ENCODE measurements at regions not wholly inside any gene's neighbourhood (a gene's known extent, or its start where the extent isn't known, plus 50 kb on each side); places are given as distances from the start of the nearest gene placed in this dataset.

DNA sequence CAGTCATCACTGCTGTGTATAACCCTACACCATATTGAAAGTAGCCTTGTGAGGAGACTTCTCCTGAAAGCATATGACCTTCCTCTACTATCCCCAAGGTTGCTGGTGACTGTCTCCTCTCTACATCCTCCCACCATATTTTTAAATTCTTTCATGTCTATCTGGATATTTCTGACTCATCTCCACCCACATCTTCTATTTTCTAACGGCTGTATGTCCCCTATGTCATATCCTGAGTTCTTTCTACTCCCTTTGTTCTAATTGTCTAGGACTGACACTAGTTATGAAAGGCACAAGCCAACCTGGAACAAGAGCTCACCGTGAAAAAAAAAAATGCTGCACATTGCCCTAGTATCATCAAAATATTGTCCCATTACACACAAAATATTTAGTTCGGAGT is 218.3 kb upstream of the ZNF462 start:
- DNase-seq (ENCODE audit: insufficient read length, low spot score) (no peak), FAIRE-seq (no peak)
- TF ChIP-seq, protein P1, sequence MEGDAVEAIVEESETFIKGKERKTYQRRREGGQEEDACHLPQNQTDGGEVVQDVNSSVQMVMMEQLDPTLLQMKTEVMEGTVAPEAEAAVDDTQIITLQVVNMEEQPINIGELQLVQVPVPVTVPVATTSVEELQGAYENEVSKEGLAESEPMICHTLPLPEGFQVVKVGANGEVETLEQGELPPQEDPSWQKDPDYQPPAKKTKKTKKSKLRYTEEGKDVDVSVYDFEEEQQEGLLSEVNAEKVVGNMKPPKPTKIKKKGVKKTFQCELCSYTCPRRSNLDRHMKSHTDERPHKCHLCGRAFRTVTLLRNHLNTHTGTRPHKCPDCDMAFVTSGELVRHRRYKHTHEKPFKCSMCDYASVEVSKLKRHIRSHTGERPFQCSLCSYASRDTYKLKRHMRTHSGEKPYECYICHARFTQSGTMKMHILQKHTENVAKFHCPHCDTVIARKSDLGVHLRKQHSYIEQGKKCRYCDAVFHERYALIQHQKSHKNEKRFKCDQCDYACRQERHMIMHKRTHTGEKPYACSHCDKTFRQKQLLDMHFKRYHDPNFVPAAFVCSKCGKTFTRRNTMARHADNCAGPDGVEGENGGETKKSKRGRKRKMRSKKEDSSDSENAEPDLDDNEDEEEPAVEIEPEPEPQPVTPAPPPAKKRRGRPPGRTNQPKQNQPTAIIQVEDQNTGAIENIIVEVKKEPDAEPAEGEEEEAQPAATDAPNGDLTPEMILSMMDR (IDR thresholded peaks at IDR 0.05; ENCODE audit: insufficient read depth, missing control alignments) = no peak

DNA sequence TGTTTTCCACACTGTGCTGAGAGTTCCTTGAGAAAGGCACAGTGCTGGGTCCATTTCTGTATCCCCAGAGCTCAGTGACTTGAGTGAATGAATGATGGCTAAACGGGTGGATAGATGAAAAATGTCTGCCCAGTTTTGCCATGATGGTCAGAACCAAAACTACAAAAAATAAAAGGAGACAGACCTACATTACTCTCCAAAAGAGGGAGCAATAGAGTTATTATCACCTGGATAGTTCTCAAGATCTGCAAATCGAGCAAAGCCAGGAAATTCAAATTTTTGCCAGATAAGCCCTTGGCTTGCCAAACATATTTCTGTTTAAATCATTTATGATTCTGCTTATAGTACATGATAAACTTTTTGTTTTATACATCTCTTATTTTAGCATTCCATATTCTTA is 214.2 kb upstream of the ZNF462 start:
- DNase-seq (ENCODE audit: insufficient read length, low spot score) = no peak
- TF ChIP-seq, protein P1 (IDR thresholded peaks at IDR 0.05; ENCODE audit: insufficient read depth, missing control alignments) = peak; percentile 33
- FAIRE-seq = no peak

DNA sequence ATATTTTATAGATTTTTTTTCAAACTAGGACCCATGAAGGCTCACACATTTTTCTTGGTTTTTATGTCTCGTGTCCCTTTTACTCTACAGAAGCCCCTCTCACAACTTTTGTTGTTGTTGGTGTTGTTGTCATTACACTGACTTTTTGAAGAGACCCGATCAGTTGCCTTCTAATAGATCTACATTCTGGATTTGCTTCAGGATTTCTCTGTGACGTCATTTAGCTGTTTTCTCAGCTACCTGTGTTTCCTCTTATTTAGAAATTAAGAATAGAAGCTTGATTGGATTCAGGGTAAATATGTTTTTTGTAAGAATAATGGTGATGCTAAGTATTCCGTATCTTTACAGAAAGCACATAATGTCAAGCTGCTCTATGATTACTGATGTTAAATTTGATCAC is 213.3 kb upstream of the ZNF462 start:
- FAIRE-seq (no peak), DNase-seq (ENCODE audit: insufficient read length, low spot score) (no peak)

DNA sequence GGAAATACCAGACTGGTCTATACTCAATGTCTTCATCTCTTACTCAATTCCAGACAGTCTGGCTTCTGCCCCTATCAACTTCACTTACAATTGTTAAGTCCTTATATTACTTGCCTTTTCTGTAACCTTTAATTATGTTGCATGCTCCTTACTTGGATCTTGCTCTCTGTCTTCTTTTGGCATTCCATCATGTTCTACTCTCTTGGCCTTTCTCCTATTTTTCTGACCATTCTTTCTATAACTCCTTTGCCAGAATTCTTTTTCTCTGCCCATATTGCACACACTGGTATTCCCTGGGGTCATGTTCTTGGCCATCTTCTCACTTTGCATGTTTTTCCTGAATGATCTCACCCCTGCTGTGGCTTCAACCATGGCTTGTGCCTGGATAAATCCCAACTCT is 209.8 kb upstream of the ZNF462 start:
- no peak for FAIRE-seq
- TF ChIP-seq, protein P1 (IDR thresholded peaks at IDR 0.05; ENCODE audit: insufficient read depth, missing control alignments) = no peak
- DNase-seq (ENCODE audit: insufficient read length, low spot score) = no peak

More for the DNA sequence above, 213.3 kb upstream of the ZNF462 start:
- TF ChIP-seq, protein P1 (IDR thresholded peaks at IDR 0.05; ENCODE audit: insufficient read depth, missing control alignments) = no peak

DNA sequence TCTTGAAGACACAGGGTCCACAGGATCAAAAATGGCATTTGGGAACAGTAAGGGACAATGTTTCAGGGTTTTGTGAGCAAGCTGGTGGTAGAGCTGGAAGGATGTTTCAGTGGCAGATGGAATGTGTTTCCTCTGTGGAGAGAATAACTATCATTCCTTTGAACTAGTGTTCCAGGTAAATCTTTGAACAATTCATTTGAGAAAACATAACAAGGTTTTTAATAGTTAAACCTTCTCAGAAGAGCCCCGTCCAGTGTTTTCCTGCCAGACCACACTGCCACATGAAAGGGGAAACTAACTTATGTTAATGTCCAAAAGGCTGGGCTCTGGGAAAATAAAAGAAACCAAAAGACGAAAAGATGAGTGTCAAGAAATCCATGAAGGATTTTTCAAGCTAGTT is 207.0 kb upstream of the ZNF462 start:
- DNase-seq (ENCODE audit: insufficient read length, low spot score) (no peak), FAIRE-seq (no peak)
- TF ChIP-seq, protein P1 (IDR thresholded peaks at IDR 0.05; ENCODE audit: insufficient read depth, missing control alignments) = no peak

DNA sequence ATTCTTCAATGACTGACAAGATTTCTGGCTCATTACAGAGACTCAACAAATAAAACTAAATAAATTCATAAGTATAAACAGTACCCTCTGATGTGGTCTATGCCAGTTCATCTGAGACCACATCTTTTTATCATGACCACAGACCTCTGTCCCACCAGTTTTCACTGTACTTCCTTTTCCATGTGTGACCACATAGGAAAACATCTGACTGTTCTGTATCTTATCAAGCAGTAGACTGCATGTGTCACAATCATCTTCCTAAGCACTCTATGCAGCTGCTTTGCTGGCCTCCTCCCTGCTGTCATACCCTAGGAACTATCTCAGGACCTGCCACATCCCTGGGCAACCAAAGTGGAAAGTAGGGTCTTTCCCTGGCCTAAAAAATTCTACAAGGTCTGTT is 205.0 kb upstream of the ZNF462 start:
- FAIRE-seq (no peak), DNase-seq (ENCODE audit: insufficient read length, low spot score) (no peak)
- TF ChIP-seq, protein P1 (IDR thresholded peaks at IDR 0.05; ENCODE audit: insufficient read depth, missing control alignments) = no peak

DNA sequence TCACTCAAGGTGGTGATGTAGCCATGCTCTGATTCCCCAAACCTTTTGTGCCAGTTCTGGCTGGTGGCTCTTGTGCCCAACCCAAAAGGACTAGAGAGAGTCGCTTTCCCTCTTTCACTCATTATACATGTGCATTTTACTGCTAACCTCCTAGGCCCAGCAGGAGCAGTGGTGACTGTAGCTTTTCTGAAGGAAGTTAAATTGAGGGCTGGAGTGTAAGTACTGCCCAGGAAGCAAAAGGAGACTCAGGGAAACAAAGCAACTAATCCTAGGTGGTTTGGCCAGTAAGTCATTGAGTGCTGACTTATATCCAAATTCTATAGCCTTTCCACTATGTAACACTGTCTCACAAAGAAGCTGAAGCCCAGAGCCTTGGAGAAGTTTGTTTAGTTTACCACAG is 194.4 kb upstream of the ZNF462 start:
- FAIRE-seq (no peak), DNase-seq (ENCODE audit: insufficient read length, low spot score) (no peak)
- TF ChIP-seq, protein P1 (IDR thresholded peaks at IDR 0.05; ENCODE audit: insufficient read depth, missing control alignments) = no peak
